Muscle layer of duodenum (tissue), 2 donors: ENCODE measurements at regions not wholly inside any gene's neighbourhood (a gene's known extent, or its start where the extent isn't known, plus 50 kb on each side); places are given as distances from the start of the nearest gene placed in this dataset.

Source experiments
- H3K27ac ChIP-seq: one replicate; pipeline ENCODE4 v1.7.0; 2013; ENCODE audit warnings: mild to moderate bottlenecking, low read length
- H3K27me3 ChIP-seq: one replicate; pipeline ENCODE4 v1.7.0; 2013; ENCODE audit warnings: low read depth, mild to moderate bottlenecking, control low read depth, low read length
- H3K36me3 ChIP-seq, 2 donors: one replicate each; pipeline ENCODE4 v1.7.0; 2013; ENCODE audit warnings: low read length in 2 of 2, control low read depth in 1 of 2, mild to moderate bottlenecking in 1 of 2; ENCODE audit not compliant: insufficient read depth in 2 of 2, control insufficient read depth in 1 of 2
- H3K4me1 ChIP-seq, 2 donors: one replicate each; pipeline ENCODE4 v1.7.0; 2013; ENCODE audit warnings: low read length in 2 of 2, mild to moderate bottlenecking in 2 of 2, control low read depth in 1 of 2, moderate library complexity in 1 of 2; ENCODE audit not compliant: insufficient read depth in 2 of 2, control insufficient read depth in 1 of 2
- H3K4me3 ChIP-seq, 2 donors: one replicate each; pipeline ENCODE4 v1.7.0; 2013; ENCODE audit warnings: low read length in 2 of 2, low read depth in 1 of 2, mild to moderate bottlenecking in 1 of 2
- H3K9me3 ChIP-seq, 2 donors: one replicate each; pipeline ENCODE4 v1.7.0; 2013; ENCODE audit warnings: low read length in 2 of 2, control low read depth in 1 of 2, mild to moderate bottlenecking in 1 of 2; ENCODE audit not compliant: control insufficient read depth in 1 of 2
- donor health status: healthy.

GRCh38 chr15:29422606-29423005, 153.0 kb upstream of the NSMCE3 start:
- H3K27ac ChIP-seq = no peak overlapping the region
- H3K27me3 ChIP-seq = no peaks in the 10 kb centered on the region
- no peaks in the 10 kb centered on the region for H3K36me3 ChIP-seq
- H3K4me3 ChIP-seq = no peak overlapping the region
- H3K9me3 ChIP-seq = peaks cover 0 to 2% of the 10 kb centered on the region in 2 donors
- no peaks in the 10 kb centered on the region for H3K4me1 ChIP-seq

GRCh38 chr15:29420188-29420587, 150.6 kb upstream of the NSMCE3 start:
- Histone ChIP-seq H3K4me1 (no peaks in the 10 kb centered on the region), H3K4me3 (no peak overlapping the region)

GRCh38 chr15:29418931-29419330, 149.3 kb upstream of the NSMCE3 start:
- Histone ChIP-seq H3K9me3 (peaks cover 0 to 2% of the 10 kb centered on the region in 2 donors), H3K27ac (no peak overlapping the region), H3K4me3 (no peak overlapping the region), H3K36me3 (no peaks in the 10 kb centered on the region), H3K27me3 (no peaks in the 10 kb centered on the region), H3K4me1 (no peaks in the 10 kb centered on the region)

More at GRCh38 chr15:29420188-29420587, 150.6 kb upstream of the NSMCE3 start:
- H3K27ac ChIP-seq = no peak overlapping the region
- H3K9me3 ChIP-seq = peaks cover 0 to 2% of the 10 kb centered on the region in 2 donors
- H3K36me3 ChIP-seq = no peaks in the 10 kb centered on the region
- H3K27me3 ChIP-seq = no peaks in the 10 kb centered on the region

DNA sequence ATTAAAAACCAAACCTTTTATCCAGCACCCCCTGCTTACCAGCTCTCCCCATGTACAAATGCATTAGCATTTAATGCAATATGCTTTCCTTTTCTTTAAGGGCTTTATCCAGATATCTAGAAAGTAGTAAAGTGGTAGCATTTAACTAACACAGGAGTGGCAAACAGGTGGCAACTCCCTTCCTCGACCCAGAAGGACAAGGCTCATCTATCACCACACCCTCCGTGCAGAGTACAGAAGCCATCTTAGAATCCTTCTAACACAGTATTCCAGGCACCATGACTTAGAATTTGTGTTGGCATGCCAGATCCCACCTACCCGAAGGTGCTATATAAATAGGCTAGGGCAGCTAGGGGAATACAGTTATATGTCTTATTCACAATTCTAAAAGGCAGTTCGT, 148.6 kb upstream of the NSMCE3 start:
- Histone ChIP-seq H3K36me3 (no peaks in the 10 kb centered on the region), H3K4me1 (no peaks in the 10 kb centered on the region), H3K27me3 (no peaks in the 10 kb centered on the region), H3K27ac (no peak overlapping the region), H3K4me3 (no peak overlapping the region), H3K9me3 (peaks cover 0 to 2% of the 10 kb centered on the region in 2 donors)

- Histone ChIP-seq H3K27me3 (no peaks in the 10 kb centered on the region), H3K4me1 (no peaks in the 10 kb centered on the region), H3K27ac (no peak overlapping the region), H3K36me3 (no peaks in the 10 kb centered on the region), H3K9me3 (no peaks in the 10 kb centered on the region), H3K4me3 (no peak overlapping the region)
These were observed 141.7 kb upstream of the NSMCE3 start for GRCh38 chr15:29411299-29411698.

DNA sequence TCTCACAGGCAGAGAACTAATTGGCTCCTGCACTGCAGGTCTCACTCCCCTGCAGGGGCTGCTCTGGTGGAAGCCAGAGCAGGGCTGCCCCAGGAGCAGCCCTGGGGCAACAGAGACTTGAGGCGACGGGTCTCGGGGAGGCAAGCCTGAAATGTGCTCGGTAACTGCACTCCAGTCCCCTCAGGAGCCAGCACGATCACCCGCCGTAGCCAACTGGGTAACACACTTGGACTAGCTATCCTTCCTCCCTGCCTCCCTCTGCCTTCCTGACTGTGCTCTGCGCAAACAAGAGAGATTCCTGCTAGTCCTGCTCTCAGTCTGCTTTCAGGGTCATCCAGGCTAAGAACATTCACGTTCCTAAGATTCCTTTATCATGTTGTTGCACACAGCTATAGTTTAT, 140.7 kb upstream of the NSMCE3 start:
- H3K4me1 ChIP-seq = no peaks in the 10 kb centered on the region
- no peak overlapping the region for H3K27ac ChIP-seq
- no peaks in the 10 kb centered on the region for H3K36me3 ChIP-seq
- H3K27me3 ChIP-seq = no peaks in the 10 kb centered on the region
- no peak overlapping the region for H3K4me3 ChIP-seq
- no peaks in the 10 kb centered on the region for H3K9me3 ChIP-seq

DNA sequence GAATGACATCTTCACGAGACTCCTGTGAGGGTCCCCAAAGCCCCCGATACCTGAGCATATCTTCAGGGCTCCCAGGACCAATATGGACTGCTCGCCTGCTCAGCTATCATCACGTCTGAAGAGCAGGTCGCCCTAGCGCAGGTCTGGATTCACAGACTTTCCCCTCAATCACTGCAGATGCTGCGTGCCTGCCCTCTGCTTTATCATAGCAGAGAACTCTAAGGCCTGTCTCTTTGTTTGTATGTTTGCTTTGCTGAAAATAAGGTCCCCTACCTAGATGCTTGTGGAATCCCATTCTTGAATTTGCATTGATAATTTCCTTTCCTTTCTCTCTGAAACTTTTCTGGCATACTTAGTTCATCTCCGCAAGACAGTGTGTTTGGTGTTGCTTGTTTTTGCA, 140.3 kb upstream of the NSMCE3 start:
- Histone ChIP-seq H3K27ac (no peak overlapping the region), H3K4me1 (no peaks in the 10 kb centered on the region), H3K9me3 (no peaks in the 10 kb centered on the region), H3K36me3 (no peaks in the 10 kb centered on the region), H3K4me3 (no peak overlapping the region), H3K27me3 (no peaks in the 10 kb centered on the region)

DNA sequence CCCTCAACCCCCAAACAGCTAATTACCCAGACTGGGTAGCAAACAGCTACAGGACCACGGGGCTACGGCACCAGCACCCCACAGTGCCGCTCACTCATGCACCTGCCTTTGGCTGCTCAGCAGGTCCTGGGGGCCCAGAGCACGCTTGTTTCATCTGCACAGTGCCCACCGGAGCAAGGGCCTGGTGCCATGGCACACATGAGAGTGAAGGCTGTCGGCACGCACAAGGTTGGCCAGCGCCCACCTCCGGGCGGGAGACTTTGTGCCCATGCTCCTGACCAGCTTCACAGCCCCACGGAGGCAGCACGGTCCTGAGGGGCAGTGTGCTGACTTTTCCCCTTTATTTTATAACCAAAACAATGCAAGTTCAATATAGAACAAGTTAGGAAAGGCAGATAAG, 135.9 kb upstream of the NSMCE3 start:
- Histone ChIP-seq H3K4me3 (no peak overlapping the region), H3K27me3 (no peaks in the 10 kb centered on the region), H3K27ac (no peak overlapping the region), H3K9me3 (no peaks in the 10 kb centered on the region), H3K4me1 (no peaks in the 10 kb centered on the region), H3K36me3 (no peaks in the 10 kb centered on the region)

DNA sequence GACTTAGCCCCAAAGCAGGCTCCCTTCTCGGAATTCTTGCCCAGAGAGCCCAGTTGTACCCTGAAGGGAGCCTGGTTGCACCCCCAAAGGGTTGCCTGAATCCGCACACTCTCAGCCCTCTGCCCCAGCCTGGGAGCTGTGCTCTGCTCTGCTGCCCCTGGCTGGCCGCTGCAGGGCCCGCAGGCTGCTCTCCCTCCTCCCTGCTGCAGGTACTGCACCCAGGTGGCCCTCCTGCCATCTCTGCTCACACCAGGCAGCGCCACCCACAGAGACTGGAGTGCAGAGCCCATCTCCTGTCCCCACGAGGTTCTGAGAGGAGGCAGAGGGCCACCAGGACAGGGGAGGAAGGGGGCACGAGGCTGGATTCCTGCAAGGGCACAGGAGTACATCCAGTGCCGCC, 134.2 kb upstream of the NSMCE3 start:
- Histone ChIP-seq H3K27ac (no peak overlapping the region), H3K9me3 (no peaks in the 10 kb centered on the region), H3K4me1 (no peaks in the 10 kb centered on the region), H3K4me3 (no peak overlapping the region), H3K36me3 (no peaks in the 10 kb centered on the region), H3K27me3 (no peaks in the 10 kb centered on the region)

DNA sequence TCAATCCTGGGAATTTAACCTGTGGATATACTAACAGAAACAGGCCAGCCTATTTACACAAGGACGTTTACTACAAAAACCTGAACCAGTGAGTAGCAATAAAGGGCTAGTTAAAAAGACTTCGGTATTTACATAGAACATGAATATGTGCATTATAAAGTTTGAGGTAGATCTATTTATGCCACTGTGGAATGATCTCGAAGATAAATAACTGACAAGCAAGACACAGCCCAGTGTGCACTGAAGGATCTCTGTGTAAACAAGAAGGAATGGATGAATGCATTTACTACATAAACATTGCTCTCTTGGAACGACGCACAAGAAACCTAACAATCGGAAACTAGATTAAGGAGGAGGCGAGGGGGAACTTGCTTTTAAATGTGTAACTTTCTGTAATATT, 132.0 kb upstream of the NSMCE3 start:
- H3K4me1 ChIP-seq = no peaks in the 10 kb centered on the region
- no peaks in the 10 kb centered on the region for H3K27me3 ChIP-seq
- H3K9me3 ChIP-seq = no peaks in the 10 kb centered on the region
- H3K27ac ChIP-seq = no peak overlapping the region
- H3K4me3 ChIP-seq = no peak overlapping the region
- no peaks in the 10 kb centered on the region for H3K36me3 ChIP-seq

DNA sequence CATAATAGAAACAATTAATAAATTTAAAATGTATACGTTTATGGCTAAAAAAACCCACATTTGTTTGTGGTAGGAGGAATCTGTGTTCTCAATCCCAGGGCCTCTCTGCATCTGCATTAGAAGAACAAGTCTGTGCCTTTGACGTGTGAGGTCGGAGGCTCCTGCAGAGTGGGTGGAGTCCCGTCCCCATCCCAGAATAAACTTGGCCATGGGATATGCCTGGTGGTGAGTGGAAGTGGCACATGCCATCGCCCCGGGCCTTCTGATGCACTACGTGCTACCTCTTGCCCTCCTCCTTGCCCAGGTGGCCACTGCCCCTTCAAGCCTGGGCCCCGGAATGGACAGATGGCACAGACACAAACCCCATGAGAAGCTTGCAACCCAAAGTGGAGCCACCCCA, 131.1 kb upstream of the NSMCE3 start:
- H3K4me3 ChIP-seq = no peak overlapping the region
- no peaks in the 10 kb centered on the region for H3K9me3 ChIP-seq
- no peak overlapping the region for H3K27ac ChIP-seq
- H3K36me3 ChIP-seq = no peaks in the 10 kb centered on the region
- no peaks in the 10 kb centered on the region for H3K4me1 ChIP-seq
- no peaks in the 10 kb centered on the region for H3K27me3 ChIP-seq

DNA sequence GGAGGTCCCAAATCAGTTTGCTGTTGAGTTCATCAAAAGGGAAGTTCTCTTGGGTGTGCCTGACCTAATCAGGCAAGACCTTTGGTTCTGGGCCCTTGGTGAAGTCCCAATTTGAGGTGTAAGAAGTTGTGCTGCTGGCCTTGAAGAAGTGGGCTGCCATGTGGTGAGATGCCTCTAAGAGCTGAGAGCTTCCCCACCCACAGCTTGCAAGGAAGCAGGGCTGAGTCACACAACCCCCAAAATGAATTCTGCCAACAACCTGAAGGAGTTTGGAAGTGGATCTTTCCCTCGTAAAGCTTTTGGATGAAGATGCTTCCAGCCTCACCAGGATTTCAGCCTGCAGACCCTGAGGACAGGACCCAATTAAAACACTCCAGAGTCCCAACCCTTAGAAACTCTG, 129.3 kb upstream of the NSMCE3 start:
- no peaks in the 10 kb centered on the region for H3K4me1 ChIP-seq
- no peak overlapping the region for H3K4me3 ChIP-seq
- H3K9me3 ChIP-seq = no peaks in the 10 kb centered on the region
- H3K27ac ChIP-seq = no peak overlapping the region
- H3K36me3 ChIP-seq = no peaks in the 10 kb centered on the region
- no peaks in the 10 kb centered on the region for H3K27me3 ChIP-seq
